Skeletal muscle tissue (tissue), 3 donors: ENCODE measurements at regions not wholly inside any gene's neighbourhood (a gene's known extent, or its start where the extent isn't known, plus 50 kb on each side); places are given as distances from the start of the nearest gene placed in this dataset.
"Not testable (repeated sequence)": the region's sequence is repeated elsewhere in the genome, so short reads cannot be mapped to it uniquely, and the experiment has no call there.

Source experiments
- H3K27ac ChIP-seq: one replicate; pipeline ENCODE4 v1.7.0; 2013; ENCODE audit warnings: mild to moderate bottlenecking, low read depth, low read length, inconsistent platforms
- H3K27me3 ChIP-seq, 3 donors: one replicate each; pipeline ENCODE4 v1.7.0; 2013; ENCODE audit warnings: low read length in 3 of 3; ENCODE audit not compliant: control insufficient read depth in 3 of 3, insufficient read depth in 3 of 3
- H3K36me3 ChIP-seq, 3 donors: one replicate each; pipeline ENCODE4 v1.7.0; 2013; ENCODE audit warnings: low read length in 3 of 3; ENCODE audit not compliant: control insufficient read depth in 3 of 3, insufficient read depth in 3 of 3
- H3K4me1 ChIP-seq, 3 donors: one replicate each; pipeline ENCODE4 v1.7.0; 2013; ENCODE audit warnings: low read length in 3 of 3, mild to moderate bottlenecking in 3 of 3; ENCODE audit not compliant: control insufficient read depth in 3 of 3, insufficient read depth in 3 of 3
- H3K4me3 ChIP-seq, 3 donors: one replicate each; pipeline ENCODE4 v1.7.0; 2013; ENCODE audit warnings: low read length in 3 of 3
- H3K9ac ChIP-seq, 3 donors: one replicate each; pipeline ENCODE4 v1.7.0; 2013; ENCODE audit warnings: low read length in 3 of 3, mild to moderate bottlenecking in 3 of 3, moderate library complexity in 2 of 3, low read depth in 1 of 3
- H3K9me3 ChIP-seq, 3 donors: one replicate each; pipeline ENCODE4 v1.7.0; 2013; ENCODE audit warnings: low read length in 3 of 3; ENCODE audit not compliant: control insufficient read depth in 3 of 3
- donor health status: Osteomylitis.

DNA sequence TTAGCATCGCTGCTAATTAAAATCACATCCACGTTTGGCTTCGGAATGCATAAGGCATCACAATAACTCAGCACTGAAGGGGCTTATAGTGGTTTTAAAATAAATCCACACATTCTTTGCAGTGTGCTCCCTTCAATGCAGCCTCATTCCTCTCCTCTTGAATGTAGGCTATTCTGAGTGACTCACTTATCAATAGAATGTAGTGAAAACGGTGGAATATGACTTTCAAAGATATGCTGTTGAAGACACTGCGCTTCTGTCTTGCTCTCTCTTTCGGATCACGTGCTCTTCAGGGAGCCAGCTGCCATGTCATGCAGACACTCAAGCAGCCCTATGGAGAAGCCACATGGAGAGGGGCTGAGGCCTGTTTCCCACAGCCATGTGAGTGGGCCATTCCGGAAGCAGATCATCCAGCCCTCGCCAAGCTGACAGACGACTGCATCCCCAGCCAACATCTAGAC lies 87.4 kb downstream of the CRYGS start:
- H3K4me3 ChIP-seq = no peak overlapping the region
- H3K27me3 ChIP-seq = no peaks in the 10 kb centered on the region
- no peak overlapping the region for H3K27ac ChIP-seq
- H3K9ac ChIP-seq = no peak overlapping the region
- no peaks in the 10 kb centered on the region for H3K9me3 ChIP-seq
- no peaks in the 10 kb centered on the region for H3K4me1 ChIP-seq
- no peaks in the 10 kb centered on the region for H3K36me3 ChIP-seq

DNA sequence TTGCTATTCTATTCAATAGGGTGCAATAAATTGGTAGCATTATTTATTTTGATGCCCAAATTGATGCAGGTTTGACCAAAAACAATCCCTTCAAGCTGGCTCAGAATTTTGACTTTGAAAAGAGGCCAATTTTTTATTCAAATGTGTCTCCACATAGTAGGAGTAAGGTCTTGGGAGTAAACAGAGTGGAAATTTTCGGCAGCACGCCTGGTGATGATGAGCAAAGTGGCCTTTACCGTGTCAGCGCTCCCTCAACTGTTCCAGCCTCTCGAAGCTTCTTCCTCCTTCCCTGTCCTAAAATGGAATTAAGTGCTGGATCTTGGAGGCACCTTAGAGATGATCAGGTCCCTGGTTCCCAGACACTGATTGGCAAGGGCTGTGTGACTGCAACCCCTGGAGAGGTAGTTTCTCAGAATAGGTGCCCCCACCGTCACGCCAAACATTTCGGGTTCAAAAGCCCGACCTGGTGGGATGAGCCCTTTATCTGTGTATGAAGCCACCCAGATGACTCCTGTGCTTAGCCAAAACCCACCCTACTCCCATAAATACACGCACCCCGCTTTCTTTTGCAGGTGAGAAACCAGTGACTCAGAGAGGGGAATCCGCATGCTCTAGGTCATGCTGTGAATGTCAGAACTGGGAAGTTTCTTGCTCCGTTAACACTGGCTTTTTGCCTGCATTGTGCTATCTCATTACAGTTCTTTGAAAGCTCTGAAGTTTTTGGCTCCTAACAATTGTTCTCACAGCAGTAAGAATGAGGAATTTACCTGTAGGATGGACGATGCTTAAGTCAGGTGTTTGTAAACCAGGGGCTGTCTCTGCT lies 89.1 kb downstream of the CRYGS start:
- no peaks in the 10 kb centered on the region for H3K9me3 ChIP-seq
- H3K9ac ChIP-seq = no peak overlapping the region
- no peaks in the 10 kb centered on the region for H3K4me1 ChIP-seq
- H3K27ac ChIP-seq = no peak overlapping the region
- no peaks in the 10 kb centered on the region for H3K27me3 ChIP-seq
- no peak overlapping the region for H3K4me3 ChIP-seq
- no peaks in the 10 kb centered on the region for H3K36me3 ChIP-seq

DNA sequence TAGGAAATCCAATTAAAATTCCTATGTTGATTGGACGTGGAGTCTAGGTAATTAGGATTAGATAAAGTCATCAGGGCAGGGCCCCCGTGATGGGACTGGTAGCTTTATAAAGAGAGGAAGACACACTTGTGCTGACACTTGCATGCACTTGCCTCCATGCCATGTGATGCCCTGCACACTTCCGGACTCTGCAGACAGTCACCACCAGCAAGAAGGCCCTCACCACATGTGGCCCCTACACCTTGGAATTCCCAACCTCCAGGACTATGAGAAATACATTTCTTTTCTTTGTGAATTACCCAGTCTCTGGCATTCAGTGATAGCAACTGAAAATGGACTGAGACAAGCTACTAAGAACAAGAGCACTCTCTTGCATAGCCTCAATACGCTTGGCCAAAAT lies 90.6 kb downstream of the CRYGS start:
- no peak overlapping the region for H3K27ac ChIP-seq
- H3K27me3 ChIP-seq = no peaks in the 10 kb centered on the region
- no peaks in the 10 kb centered on the region for H3K4me1 ChIP-seq
- H3K36me3 ChIP-seq = no peaks in the 10 kb centered on the region
- no peak overlapping the region for H3K9ac ChIP-seq
- no peaks in the 10 kb centered on the region for H3K9me3 ChIP-seq
- no peak overlapping the region for H3K4me3 ChIP-seq

DNA sequence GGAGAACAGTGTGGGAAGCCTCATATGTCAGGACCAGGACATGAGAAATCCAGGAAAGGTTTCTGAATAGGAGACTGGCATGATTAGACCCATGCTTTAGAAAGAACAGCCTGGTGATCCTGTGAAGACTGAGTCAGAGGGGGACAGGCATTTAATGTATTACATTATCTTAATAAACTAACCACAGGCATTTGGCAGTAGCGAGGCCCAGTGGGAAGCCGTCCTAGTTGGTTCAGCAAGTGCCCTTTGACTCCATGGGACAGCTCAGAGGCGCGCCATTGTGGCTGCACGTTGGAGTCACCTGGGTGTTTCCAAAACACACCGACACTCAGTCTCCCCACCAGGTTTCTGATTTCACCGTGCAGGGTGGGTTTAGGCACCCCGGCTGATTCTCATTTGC lies 90.5 kb upstream of the DGKG start:
- no peaks in the 10 kb centered on the region for H3K36me3 ChIP-seq
- H3K27me3 ChIP-seq = no peaks in the 10 kb centered on the region
- H3K9me3 ChIP-seq = no peaks in the 10 kb centered on the region
- no peak overlapping the region for H3K27ac ChIP-seq
- no peak overlapping the region for H3K9ac ChIP-seq
- no peak overlapping the region for H3K4me3 ChIP-seq
- H3K4me1 ChIP-seq = no peaks in the 10 kb centered on the region

DNA sequence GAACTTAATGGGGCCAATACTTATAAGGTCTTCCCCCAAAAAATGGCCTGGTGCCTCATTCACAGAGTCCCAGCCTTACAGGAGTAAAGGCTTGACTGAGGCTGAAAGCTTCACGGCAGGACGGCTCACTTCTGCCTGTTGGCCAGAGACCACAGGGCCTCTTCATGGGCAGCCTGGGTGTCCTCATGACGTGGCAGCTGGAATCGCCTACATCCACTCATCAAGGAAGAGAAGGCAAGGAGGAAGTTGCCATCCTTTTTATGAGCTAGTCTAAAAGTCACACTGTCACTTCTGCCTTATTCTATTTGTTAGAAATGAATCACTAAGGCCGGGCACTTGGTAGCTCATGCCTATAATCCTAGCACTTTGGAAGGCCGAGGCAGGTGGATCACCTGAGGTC lies 89.3 kb upstream of the DGKG start:
- H3K9ac ChIP-seq = no peak overlapping the region
- no peaks in the 10 kb centered on the region for H3K9me3 ChIP-seq
- H3K4me3 ChIP-seq = no peak overlapping the region
- H3K27me3 ChIP-seq = no peaks in the 10 kb centered on the region
- H3K36me3 ChIP-seq = no peaks in the 10 kb centered on the region
- H3K4me1 ChIP-seq = no peaks in the 10 kb centered on the region
- no peak overlapping the region for H3K27ac ChIP-seq

DNA sequence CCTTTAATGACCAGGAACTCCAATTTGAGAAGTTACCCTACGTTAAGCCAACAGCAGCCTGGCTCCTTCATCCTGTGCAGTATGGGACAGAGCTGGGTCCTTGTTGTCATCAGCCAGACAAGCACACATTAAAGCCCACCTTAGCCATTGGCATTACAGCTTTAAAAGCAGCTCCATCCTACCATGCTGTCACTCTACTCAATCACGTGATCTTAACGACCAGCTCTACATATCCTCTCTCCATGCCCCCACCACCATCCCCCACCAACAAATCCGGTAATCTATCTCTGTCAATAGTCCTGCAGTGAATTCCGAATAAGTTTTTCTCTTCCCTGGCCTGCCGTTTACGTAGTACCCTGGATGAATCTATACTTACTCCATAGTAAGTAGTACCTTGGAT lies 82.9 kb upstream of the DGKG start:
- no peak overlapping the region for H3K27ac ChIP-seq
- H3K4me3 ChIP-seq = no peak overlapping the region

DNA sequence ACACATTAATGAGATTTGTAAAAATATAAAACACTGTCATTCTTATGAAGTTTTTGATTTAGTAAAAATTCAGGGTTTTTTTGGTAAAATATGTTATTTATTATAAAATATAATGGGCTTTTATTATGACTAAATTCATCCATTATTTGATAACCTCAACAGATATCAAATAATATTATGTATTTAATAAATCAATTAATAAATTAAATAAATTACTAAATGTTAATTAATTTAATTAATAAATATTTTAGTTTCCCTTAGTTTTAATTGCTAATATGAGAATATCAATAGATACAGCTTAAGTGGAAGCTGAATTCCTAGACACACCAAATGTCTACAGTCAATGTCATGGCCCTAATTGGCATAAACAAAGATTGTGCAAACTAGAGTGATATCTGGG lies 82.3 kb upstream of the DGKG start:
- Histone ChIP-seq H3K4me3 (no peak overlapping the region), H3K9me3 (no peaks in the 10 kb centered on the region), H3K27me3 (no peaks in the 10 kb centered on the region), H3K9ac (no peak overlapping the region), H3K27ac (no peak overlapping the region), H3K36me3 (no peaks in the 10 kb centered on the region), H3K4me1 (peaks cover 0 to 4% (median 0%) of the 10 kb centered on the region in 3 donors)

More for the DNA sequence above, 82.9 kb upstream of the DGKG start:
- H3K27me3 ChIP-seq = no peaks in the 10 kb centered on the region
- H3K4me1 ChIP-seq = peaks cover 0 to 4% (median 0%) of the 10 kb centered on the region in 3 donors
- no peaks in the 10 kb centered on the region for H3K9me3 ChIP-seq
- H3K36me3 ChIP-seq = no peaks in the 10 kb centered on the region
- H3K9ac ChIP-seq = no peak overlapping the region

DNA sequence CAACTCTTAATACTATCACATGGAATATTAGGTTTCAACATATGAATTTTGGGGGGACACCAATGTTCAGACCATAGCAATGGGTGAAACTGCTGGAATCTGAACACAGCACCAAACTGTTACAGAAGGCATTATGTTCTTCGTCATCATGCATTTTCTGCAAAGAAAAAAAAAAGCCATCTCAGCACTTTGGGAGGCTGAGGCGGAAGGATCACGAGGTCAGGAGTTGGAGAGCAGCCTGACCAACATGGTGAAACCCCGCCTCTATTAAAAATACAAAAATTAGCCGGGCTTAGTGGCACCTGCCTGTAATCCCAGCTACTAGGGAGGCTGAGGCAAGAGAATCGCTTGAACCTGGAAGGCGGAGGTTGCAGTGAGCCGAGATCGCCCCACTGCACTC lies 80.9 kb upstream of the DGKG start:
- not testable (repeated sequence) for H3K27me3 ChIP-seq, H3K27ac ChIP-seq, H3K9ac ChIP-seq, H3K4me1 ChIP-seq, H3K36me3 ChIP-seq, H3K9me3 ChIP-seq, H3K4me3 ChIP-seq

DNA sequence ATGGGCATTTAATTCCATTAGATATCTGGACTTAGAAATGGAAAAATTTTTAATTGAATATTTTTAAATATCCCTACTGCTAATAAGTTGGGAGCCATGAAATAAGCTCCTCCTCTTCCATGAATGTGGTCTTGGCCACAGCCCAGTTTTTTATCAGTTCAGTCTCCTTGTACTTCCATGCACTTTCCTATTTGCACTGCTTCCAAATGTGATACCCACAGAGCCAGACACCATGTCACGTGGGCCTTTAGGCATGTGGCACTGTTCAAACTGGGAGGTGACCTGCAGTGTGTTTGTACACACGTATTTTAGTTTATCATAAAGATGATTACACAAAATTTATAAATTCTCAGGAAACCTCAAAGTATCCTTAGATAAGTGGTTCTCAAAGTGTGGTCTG lies 80.1 kb upstream of the DGKG start:
- Histone ChIP-seq H3K27ac (no peak overlapping the region), H3K9me3 (no peaks in the 10 kb centered on the region), H3K9ac (no peak overlapping the region), H3K36me3 (no peaks in the 10 kb centered on the region), H3K4me3 (no peak overlapping the region), H3K4me1 (peaks cover 0 to 4% (median 0%) of the 10 kb centered on the region in 3 donors), H3K27me3 (no peaks in the 10 kb centered on the region)

DNA sequence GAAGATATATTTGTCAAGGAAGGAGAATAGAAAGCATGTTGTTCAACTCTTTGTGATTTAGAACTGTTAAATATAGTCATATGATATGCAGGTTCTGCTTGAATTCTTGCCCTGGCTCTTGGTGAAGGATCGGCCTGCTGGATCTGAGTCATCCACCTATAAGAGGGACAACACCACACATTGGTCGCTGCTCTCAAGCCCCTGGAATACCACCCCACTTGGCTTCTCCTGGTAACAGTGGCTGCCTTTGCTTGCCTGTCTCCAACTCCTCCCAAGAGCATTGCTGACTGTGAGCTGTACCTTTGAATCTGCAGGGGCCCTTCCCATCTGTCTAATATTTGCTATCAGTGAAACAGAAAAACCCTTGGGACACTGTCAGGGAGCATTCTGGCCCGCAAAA lies 78.9 kb upstream of the DGKG start:
- Histone ChIP-seq H3K4me3 (no peak overlapping the region), H3K27me3 (no peaks in the 10 kb centered on the region), H3K4me1 (peaks cover 0 to 4% (median 0%) of the 10 kb centered on the region in 3 donors), H3K27ac (no peak overlapping the region), H3K36me3 (no peaks in the 10 kb centered on the region), H3K9ac (no peak overlapping the region), H3K9me3 (no peaks in the 10 kb centered on the region)
